Stimulated activated CD4-positive, alpha-beta T cell treated with anti-CD3 and anti-CD28 coated beads, Interleukin-15, amount 100 ng/mL, for 48 hours (primary cell): ENCODE measurements at regions not wholly inside any gene's neighbourhood (a gene's known extent, or its start where the extent isn't known, plus 50 kb on each side); places are given as distances from the start of the nearest gene placed in this dataset.
"Not testable (repeated sequence)": the region's sequence is repeated elsewhere in the genome, so short reads cannot be mapped to it uniquely, and the experiment has no call there.

Experiments used
- DNase-seq, 2 donors: peaks; one replicate each; pipeline ENCODE4 v3.0.0-alpha.2; 2020; ENCODE audit warnings: low read depth in 2 of 2

GRCh38 chr10:131017566-131018285 lies 293.8 kb downstream of the TCERG1L start:
- DNase-seq, result no peak

- no peak for DNase-seq
Observed at GRCh38 chr10:131018886-131019500, 292.5 kb downstream of the TCERG1L start.

GRCh38 chr10:131019696-131020095 lies 291.8 kb downstream of the TCERG1L start:
- no peak for DNase-seq

DNA sequence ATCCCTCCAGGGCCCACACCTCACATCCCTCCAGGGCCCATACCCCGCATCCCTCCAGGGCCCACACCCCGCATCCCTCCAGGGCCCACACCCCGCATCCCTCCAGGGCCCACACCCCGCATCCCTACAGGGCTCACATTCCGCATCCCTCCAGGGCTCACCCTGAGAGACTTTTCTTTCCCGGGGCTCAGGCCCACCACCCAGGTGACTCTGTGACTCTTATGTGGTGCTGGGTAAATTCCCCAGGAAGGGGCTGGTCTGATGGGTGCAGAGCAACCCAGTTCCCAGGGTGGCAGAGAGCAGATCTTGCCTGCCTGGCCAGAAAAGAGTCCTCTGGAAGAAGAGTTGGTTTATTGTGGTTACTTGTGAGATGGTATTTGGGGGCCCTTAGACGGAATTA lies 290.7 kb downstream of the TCERG1L start:
- DNase-seq, result no peak

- no peak for DNase-seq
Observed at GRCh38 chr10:131021246-131021895, 290.1 kb downstream of the TCERG1L start.

DNA sequence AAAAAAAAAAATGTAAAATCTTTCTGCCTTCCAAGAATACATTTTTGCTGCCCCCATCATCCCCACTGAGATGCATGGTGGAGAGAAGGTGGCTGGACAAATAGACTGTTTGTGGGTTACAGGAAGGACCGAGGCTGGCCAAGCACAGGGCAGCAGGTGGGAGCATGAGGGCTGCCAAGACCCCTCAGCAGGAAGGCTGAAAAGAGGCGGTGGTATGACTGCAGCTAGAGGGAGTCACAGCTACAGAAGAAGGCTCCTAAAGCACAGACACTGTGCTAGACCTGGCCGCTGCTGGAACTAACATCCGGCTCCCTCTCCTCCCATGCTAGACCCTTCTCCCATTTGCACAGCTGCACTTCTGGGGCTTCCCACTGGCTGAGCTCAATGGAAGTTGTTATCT lies 289.6 kb downstream of the TCERG1L start:
- no peak for DNase-seq

- DNase-seq, result no peak
Observed at GRCh38 chr10:131022369-131022768, 289.2 kb downstream of the TCERG1L start.

- no peak for DNase-seq
Observed at GRCh38 chr10:131022981-131023380, 288.5 kb downstream of the TCERG1L start.

- DNase-seq, result no peak
Observed at GRCh38 chr10:131024259-131025131, 287.0 kb downstream of the TCERG1L start.

DNA sequence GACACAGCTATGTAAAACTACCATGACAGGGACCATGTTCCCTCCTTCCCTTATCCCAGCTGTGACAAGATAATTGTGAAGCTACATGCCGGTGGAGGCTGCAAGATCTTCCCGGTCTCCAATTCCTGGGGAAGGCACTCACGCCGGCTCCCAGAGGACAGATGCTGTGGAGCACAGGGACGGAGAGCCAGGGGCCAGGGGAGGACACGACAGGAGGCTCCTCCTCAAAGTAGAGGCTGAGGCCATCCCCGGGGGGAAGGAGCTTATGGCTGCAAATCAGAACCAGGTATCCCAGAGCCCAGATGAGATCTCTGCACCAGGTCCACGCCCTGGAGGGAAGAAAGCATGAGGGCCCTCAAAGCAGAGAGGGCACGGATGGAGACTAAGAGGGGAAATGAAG lies 286.2 kb downstream of the TCERG1L start:
- no peak for DNase-seq

- no peak for DNase-seq
Observed at GRCh38 chr10:131027256-131027655, 284.3 kb downstream of the TCERG1L start.

DNA sequence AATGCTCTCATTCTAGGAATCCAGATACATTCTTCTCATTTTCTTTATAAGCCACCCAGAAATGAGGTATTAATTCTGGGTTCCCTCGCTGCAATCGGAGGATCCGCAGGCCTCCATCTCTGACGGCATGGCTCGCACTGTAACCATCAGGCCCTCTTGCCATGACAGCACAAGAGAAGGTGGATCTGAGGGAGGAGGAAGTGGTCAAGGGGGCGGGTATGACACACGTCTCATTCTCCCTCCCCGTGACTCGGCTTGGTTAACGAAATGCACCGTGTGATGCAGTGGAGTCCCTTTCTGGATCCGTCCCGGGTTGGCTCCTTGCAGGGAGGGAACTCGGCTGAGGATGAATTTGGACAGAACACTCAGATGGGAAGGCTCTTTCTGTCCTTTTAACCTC lies 280.2 kb downstream of the TCERG1L start:
- DNase-seq, result no peak

GRCh38 chr10:131032329-131033165 lies 279.0 kb downstream of the TCERG1L start:
- DNase-seq, result no peak

DNA sequence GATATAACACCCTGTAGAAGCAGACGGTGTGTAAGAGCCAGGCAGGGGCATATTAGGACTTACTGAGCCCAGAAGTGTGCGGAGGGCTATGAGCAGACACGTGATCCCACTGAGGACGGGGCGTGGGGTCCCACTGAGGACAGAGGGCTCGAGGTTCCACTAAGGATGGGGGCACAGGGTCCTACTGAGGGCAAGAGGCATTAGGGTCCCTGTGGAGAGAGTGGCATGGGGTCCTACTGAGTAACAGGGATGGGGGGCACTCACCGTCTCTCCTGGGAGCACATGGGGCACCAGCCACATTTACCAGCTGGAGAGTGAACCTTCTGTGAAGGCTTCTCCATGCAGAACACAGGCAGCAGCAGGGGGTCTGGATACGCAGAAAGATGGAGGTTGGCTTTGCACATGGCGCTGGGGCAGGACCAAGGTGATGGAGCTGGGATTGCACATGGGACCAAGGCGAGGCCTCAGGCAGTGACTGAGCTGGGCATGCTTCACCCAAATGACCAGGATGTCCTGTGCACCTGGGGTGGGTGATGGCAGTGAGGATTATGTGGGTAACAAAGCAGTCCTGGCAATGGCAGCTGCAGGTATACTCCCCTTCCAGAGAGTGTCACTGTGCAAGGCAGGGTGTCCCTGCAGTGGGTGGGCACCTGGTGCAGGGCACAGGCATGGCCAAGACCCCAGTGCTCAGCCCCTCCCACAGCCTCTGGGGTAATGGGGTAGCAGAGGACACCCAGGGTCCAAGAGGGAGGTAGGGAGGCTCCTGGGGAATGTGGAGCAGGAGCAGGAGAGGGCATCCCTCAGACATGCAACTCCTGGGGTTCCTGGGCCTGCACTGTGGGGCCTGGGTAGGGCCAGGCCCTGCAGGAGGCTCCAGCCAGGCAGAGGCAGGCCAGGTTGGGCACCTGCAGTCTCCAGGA lies 278.1 kb downstream of the TCERG1L start:
- DNase-seq, result no peak

- no peak for DNase-seq
Observed at GRCh38 chr10:131034451-131034850, 277.1 kb downstream of the TCERG1L start.

GRCh38 chr10:131035779-131036178 lies 275.7 kb downstream of the TCERG1L start:
- no peak for DNase-seq

DNA sequence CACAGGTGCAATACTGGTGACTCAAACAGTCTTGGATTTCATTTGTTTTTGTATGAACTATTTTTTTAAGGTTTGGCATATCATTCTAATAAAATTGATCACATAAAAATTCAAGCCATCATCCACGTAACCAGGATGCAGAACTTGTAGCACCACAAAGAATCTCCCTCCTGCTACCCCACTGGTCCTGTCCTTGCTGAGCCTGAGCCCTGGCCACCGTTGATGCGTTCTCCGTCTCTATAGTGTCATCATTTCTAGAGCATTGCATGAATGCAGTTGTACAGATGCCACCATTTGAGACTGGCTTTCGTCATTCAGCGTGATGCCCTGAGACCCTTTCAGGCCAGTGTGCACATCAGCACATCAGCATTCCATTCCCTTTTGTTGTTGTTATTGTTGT lies 273.5 kb downstream of the TCERG1L start:
- no peak for DNase-seq

- no peak for DNase-seq
Observed at GRCh38 chr10:131041031-131041430, 270.5 kb downstream of the TCERG1L start.

- DNase-seq, result no peak
Observed at GRCh38 chr10:131041441-131041840, 270.1 kb downstream of the TCERG1L start.

DNA sequence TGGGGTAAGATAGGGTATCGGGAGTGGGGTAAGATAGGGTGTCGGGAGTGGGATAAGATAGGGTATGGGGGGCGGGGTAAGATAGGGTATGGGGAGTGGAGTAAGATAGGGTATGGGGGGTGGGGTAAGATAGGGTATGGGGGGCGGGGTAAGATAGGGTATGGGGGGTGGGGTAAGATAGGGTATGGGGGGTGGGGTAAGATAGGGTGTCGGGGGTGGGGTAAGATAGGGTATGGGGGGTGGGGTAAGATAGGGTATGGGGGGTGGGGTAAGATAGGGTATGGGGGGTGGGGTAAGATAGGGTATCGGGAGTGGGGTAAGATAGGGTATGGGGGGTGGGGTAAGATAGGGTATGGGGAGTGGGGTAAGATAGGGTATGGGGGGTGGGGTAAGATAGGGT lies 269.5 kb downstream of the TCERG1L start:
- DNase-seq, result not testable (repeated sequence)
